Right atrium auricular region (tissue), 2 donors: ENCODE measurements at regions not wholly inside any gene's neighbourhood (a gene's known extent, or its start where the extent isn't known, plus 50 kb on each side); places are given as distances from the start of the nearest gene placed in this dataset.

Experiments
- DNase-seq: peaks from one replicate; pipeline ENCODE4 v3.0.0-alpha.2; 2019; ENCODE audit warnings: low spot score
- H3K27ac ChIP-seq, 2 donors: fragments of 200-600 bp; sonication (generic); 1 replicate in 1 of 2; 2 replicates in 1 of 2; pipeline ENCODE4 v1.5.1; 2016 to 2019
- H3K27me3 ChIP-seq, 2 donors: fragments of 200-600 bp; sonication (generic); one replicate each; pipeline versions ENCODE4 v1.5.1 to v1.6.0; 2017 to 2019
- H3K36me3 ChIP-seq: fragments of 200-600 bp; sonication (generic); one replicate; pipeline ENCODE4 v1.5.1; 2016
- H3K4me1 ChIP-seq, 2 donors: fragments of 200-600 bp; sonication (generic); one replicate each; pipeline versions ENCODE4 v1.5.1 to v1.6.0; 2017 to 2019
- H3K4me3 ChIP-seq, 2 donors: fragments of 200-600 bp; sonication (generic); 1 replicate in 1 of 2; 2 replicates in 1 of 2; pipeline ENCODE4 v1.5.1; 2017 to 2019; ENCODE audit warnings: mild to moderate bottlenecking in 1 of 2, moderate library complexity in 1 of 2
- H3K9me3 ChIP-seq, 2 donors: fragments of 200-600 bp; sonication (generic); one replicate each; pipeline ENCODE4 v1.5.1; 2019
- TF ChIP-seq, protein P1 (sequence below), 2 donors: fragments of 200-600 bp; sonication (generic); IDR thresholded peaks; one replicate each; pipeline ENCODE4 v1.5.1; 2019; ENCODE audit warnings: antibody characterized with exemption in 2 of 2

DNA sequence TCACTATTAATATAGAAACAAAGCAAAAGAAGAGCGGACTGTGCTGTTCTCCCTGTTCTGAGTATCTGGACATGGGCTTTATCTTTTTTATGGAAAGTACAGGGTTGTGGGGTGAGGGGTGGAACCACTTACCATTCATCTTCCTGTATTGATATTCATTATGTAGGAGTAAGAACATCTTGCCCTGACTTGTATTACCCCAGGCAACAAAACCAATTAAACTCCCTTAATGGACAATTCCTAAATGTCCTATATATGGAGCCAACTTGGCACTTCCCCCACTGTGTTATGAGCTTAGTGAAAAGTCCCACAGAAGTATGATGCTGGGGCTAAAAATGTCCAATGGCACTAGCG lies 139.9 kb upstream of the KRR1 start:
- Histone ChIP-seq H3K4me1 (peaks cover 0 to 6% of the 10 kb centered on the region in 2 donors), H3K27ac (no peak overlapping the region), H3K27me3 (no peaks in the 10 kb centered on the region), H3K4me3 (no peak overlapping the region), H3K36me3 (no peaks in the 10 kb centered on the region), H3K9me3 (no peaks in the 10 kb centered on the region)
- DNase-seq: no peak
- TF ChIP-seq, protein P1, sequence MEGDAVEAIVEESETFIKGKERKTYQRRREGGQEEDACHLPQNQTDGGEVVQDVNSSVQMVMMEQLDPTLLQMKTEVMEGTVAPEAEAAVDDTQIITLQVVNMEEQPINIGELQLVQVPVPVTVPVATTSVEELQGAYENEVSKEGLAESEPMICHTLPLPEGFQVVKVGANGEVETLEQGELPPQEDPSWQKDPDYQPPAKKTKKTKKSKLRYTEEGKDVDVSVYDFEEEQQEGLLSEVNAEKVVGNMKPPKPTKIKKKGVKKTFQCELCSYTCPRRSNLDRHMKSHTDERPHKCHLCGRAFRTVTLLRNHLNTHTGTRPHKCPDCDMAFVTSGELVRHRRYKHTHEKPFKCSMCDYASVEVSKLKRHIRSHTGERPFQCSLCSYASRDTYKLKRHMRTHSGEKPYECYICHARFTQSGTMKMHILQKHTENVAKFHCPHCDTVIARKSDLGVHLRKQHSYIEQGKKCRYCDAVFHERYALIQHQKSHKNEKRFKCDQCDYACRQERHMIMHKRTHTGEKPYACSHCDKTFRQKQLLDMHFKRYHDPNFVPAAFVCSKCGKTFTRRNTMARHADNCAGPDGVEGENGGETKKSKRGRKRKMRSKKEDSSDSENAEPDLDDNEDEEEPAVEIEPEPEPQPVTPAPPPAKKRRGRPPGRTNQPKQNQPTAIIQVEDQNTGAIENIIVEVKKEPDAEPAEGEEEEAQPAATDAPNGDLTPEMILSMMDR (IDR thresholded peaks at IDR 0.05): no peak

DNA sequence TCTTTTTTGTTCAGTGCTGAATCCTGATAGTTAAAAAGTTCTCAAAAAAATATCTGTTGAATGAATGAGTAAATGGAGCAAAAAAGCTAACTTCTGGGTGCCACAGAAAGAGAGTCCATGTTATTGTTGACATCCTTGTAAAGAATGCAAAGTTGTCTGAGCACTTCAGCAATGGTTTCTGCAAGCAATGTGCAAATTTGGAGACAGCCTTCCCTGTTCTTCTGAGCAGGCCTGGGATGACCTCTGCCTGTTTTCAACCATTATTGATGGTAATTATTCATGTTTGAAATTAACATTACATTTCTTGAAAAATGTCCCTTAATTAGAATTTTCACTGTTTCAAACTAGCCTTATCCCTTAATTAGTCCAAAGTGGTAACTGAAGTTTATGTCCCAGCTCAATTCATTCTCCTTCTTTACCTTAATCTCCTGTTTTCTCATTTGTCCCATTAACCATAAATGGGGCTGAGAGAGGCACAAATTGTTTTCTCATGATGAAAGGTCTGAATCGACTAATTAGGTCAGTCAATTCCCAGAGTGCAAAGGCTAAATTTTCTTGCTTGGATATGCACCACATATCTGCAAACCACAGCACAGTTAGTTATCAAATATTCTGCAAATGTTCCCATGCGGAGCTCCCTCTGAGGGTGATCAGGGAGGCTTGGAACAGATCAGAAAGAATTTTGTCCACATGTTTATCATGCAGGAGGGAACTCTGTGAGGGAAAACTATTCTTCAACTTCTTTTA lies 139.4 kb upstream of the KRR1 start:
- TF ChIP-seq, protein P1 (IDR thresholded peaks at IDR 0.05): no peak
- no peak overlapping the region for H3K4me3 ChIP-seq
- no peaks in the 10 kb centered on the region for H3K9me3 ChIP-seq
- no peak overlapping the region for H3K27ac ChIP-seq
- peaks cover 0 to 6% of the 10 kb centered on the region in 2 donors for H3K4me1 ChIP-seq
- H3K27me3 ChIP-seq: no peaks in the 10 kb centered on the region
- DNase-seq: no peak
- H3K36me3 ChIP-seq: no peaks in the 10 kb centered on the region

DNA sequence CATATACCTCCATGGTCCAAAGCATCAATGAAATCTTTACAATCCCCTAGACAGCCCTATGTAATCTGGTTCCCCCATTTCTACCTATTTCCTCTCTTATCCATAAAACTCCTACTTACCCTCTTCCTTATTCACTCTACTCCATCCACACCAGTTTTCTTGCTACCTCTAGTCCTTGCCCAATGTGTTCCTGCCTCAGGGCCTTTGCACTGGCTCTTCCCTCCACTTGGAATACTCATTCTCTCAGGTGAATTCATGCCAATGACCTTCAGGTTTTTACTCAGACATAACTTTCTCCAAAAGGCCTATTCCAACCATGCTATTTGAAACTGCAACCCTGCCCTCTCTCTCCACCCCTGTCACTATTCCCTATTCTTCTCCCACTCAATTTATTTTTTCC lies 138.7 kb upstream of the KRR1 start:
- Histone ChIP-seq H3K27ac (no peak overlapping the region), H3K4me3 (no peak overlapping the region), H3K9me3 (no peaks in the 10 kb centered on the region), H3K4me1 (peaks cover 0 to 6% of the 10 kb centered on the region in 2 donors), H3K27me3 (no peaks in the 10 kb centered on the region), H3K36me3 (no peaks in the 10 kb centered on the region)
- no peak for DNase-seq
- TF ChIP-seq, protein P1 (IDR thresholded peaks at IDR 0.05): no peak

DNA sequence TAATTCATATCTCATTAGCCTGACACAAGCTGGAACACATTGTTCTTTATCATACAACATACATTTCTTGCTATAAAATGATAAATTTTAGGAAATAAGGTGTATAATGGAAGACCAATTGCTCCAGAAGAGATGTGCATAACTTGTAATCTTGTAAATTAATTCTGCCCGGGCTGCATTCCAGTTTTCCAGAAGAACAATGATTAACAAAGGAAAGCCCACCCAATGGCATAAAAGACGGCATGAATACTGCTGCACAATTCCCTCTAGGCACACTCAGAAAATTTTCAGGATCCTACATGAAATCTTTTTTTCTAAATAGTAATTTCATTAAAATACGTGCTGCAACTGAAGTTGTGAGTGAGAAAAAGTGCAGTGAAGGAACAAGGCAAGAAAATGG lies 137.4 kb upstream of the KRR1 start:
- no peak for DNase-seq
- H3K27ac ChIP-seq: no peak overlapping the region
- peaks cover 0 to 6% of the 10 kb centered on the region in 2 donors for H3K4me1 ChIP-seq
- TF ChIP-seq, protein P1 (IDR thresholded peaks at IDR 0.05): no peak
- no peaks in the 10 kb centered on the region for H3K27me3 ChIP-seq
- H3K4me3 ChIP-seq: no peak overlapping the region
- no peaks in the 10 kb centered on the region for H3K9me3 ChIP-seq
- no peaks in the 10 kb centered on the region for H3K36me3 ChIP-seq

DNA sequence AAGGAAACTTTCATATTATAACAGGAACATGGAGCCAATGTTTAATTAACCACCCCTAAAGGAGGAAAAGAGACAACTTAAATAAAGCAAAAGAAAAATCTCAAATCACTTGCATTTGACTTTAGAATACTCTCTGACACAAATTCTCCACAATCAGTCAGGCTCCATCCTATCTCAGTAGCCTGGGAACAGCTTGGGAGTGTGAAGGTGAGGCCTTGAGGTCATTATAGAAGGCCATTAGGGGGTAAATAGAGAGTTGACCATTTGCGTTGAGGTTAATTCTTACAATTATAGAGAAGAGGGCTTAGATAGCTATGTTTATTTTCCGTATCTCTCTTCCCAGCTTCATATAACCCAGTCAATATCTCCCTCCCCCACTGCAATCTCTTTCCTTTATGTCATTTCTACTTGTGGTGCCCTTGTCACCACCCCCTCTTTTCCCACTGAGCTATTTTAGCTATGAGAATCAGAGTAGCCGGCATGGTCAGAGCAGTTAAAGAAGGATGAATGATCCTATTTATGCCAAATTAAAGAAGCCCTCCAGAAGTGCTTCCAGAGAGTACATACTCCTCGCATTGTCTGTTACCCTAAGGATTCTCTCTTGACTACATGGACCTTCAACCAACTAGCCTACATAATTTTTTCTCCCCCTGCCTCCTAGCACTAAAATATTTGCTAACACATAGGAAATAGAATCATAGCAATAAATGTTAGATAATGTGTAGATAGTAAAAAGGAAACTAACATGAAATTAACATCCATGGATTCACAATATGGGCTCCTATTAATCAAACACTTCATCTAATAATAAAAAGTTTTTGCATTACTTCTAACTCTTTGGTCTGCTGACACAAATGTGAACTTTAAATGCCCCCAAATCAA lies 135.2 kb upstream of the KRR1 start:
- DNase-seq: no peak
- H3K9me3 ChIP-seq: no peaks in the 10 kb centered on the region
- no peak overlapping the region for H3K27ac ChIP-seq
- TF ChIP-seq, protein P1 (IDR thresholded peaks at IDR 0.05): no peak
- H3K36me3 ChIP-seq: no peaks in the 10 kb centered on the region
- H3K27me3 ChIP-seq: no peaks in the 10 kb centered on the region
- no peak overlapping the region for H3K4me3 ChIP-seq
- peaks cover 0 to 6% of the 10 kb centered on the region in 2 donors for H3K4me1 ChIP-seq
